Fibroblast of mammary gland (primary cell): ENCODE measurements at regions not wholly inside any gene's neighbourhood (a gene's known extent, or its start where the extent isn't known, plus 50 kb on each side); places are given as distances from the start of the nearest gene placed in this dataset.

Experiments used
- DNase-seq: peaks from one replicate; pipeline ENCODE4 v3.0.0-alpha.2; 2010; ENCODE audit warnings: low read depth
- H3K4me3 ChIP-seq: 2 replicates; pipeline ENCODE4 v1.5.1; 2011; ENCODE audit warnings: low read depth, mild to moderate bottlenecking, low read length, moderate library complexity; ENCODE audit not compliant: control insufficient read depth
- CTCF ChIP-seq: conservative IDR thresholded peaks from 2 replicates; pipeline ENCODE4 v1.5.1; 2011; ENCODE audit warnings: low read depth, low read length, inconsistent platforms; ENCODE audit not compliant: control insufficient read depth, insufficient read depth

- TF ChIP-seq CTCF, result no peak
- no peak for DNase-seq
- no peak overlapping the region for H3K4me3 ChIP-seq
These were observed 52.8 kb upstream of the PARVA start for GRCh38 chr11:12324585-12324984.
